ENCODE measurements at regions not wholly inside any gene's neighbourhood (a gene's known extent, or its start where the extent isn't known, plus 50 kb on each side); places are given as distances from the start of the nearest gene placed in this dataset.

GRCh38 chr2:153152036-153152435, 326.5 kb downstream of the RPRM start:
- H3K27ac ChIP-seq (ENCODE audit: low read depth in 2 of 2, low read length in 1 of 2), result no peak overlapping the region
- no peak overlapping the region for H3K4me3 ChIP-seq (ENCODE audit: low read depth in 2 of 2, low read length in 1 of 2)
- no peaks in the 10 kb centered on the region for H3F3A ChIP-seq (replicated peaks; ENCODE audit: insufficient read depth)
- no peak overlapping the region for H2AFZ ChIP-seq (ENCODE audit: low read depth)
- 32% methylated on average over 2 of the region's 2 CpGs for WGBS (ENCODE audit: low lambda C conversion rate)
- H3K9me2 ChIP-seq, result no peaks in the 10 kb centered on the region
- H4K20me1 ChIP-seq (ENCODE audit: insufficient read depth), result no peaks in the 10 kb centered on the region
- ChIA-PET CTCF (no interaction called here), POLR2A (no interaction called here)
- H3K9me3 ChIP-seq, result no peaks in the 10 kb centered on the region
- DNase-seq, result no peak
- H3K4me1 ChIP-seq (ENCODE audit: control insufficient read depth in 1 of 2, insufficient read depth in 2 of 2, low read depth in 1 of 2, low read length in 1 of 2), result no peaks in the 10 kb centered on the region
- no peaks in the 10 kb centered on the region; the same call in 1 of the 2 replicates for H3K27me3 ChIP-seq (ENCODE audit: insufficient read depth)
- TF ChIP-seq GATA2 (CRISPR knock-in tag; IDR thresholded peaks at IDR 0.05), result no peak
- TF ChIP-seq POLR2AphosphoS5 (IDR thresholded peaks at IDR 0.05; ENCODE audit: low read depth, low read length), result no peak
- TF ChIP-seq TEAD4 (IDR thresholded peaks at IDR 0.05; ENCODE audit: borderline replicate concordance, insufficient read depth), result no peak
- TF ChIP-seq RXRA (IDR thresholded peaks at IDR 0.05; ENCODE audit: borderline replicate concordance, low read depth), result no peak
- TF ChIP-seq RAD21 (IDR thresholded peaks at IDR 0.05; ENCODE audit: low read length), result no peak
- TF ChIP-seq RFX5 (IDR thresholded peaks at IDR 0.05; ENCODE audit: low read length), result no peak
- no peak for TF ChIP-seq NFIC (IDR thresholded peaks at IDR 0.05; ENCODE audit: borderline replicate concordance)
- no peak for TF ChIP-seq JUND (IDR thresholded peaks at IDR 0.05)
- TF ChIP-seq YY1 (IDR thresholded peaks at IDR 0.05; ENCODE audit: low read depth), result no peak
- no peak for TF ChIP-seq FOSL2 (IDR thresholded peaks at IDR 0.05; ENCODE audit: borderline replicate concordance, low read depth)
- TF ChIP-seq NRF1 (IDR thresholded peaks at IDR 0.05; ENCODE audit: low read depth, low read length), result no peak
- TF ChIP-seq CHD2 (IDR thresholded peaks at IDR 0.05; ENCODE audit: low read length, partially characterized antibody), result no peak
- TF ChIP-seq SMC3 (IDR thresholded peaks at IDR 0.05; ENCODE audit: low read depth, low read length), result no peak
- no peak for TF ChIP-seq GABPA (IDR thresholded peaks at IDR 0.05; ENCODE audit: low read depth)
- no peak for TF ChIP-seq RCOR1 (IDR thresholded peaks at IDR 0.05; ENCODE audit: low read length)
- TF ChIP-seq, protein P1, sequence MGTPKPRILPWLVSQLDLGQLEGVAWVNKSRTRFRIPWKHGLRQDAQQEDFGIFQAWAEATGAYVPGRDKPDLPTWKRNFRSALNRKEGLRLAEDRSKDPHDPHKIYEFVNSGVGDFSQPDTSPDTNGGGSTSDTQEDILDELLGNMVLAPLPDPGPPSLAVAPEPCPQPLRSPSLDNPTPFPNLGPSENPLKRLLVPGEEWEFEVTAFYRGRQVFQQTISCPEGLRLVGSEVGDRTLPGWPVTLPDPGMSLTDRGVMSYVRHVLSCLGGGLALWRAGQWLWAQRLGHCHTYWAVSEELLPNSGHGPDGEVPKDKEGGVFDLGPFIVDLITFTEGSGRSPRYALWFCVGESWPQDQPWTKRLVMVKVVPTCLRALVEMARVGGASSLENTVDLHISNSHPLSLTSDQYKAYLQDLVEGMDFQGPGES (IDR thresholded peaks at IDR 0.05; ENCODE audit: low read depth, low read length), result no peak
- TF ChIP-seq USF2 (IDR thresholded peaks at IDR 0.05; ENCODE audit: borderline replicate concordance, low read depth, low read length), result no peak
- no peak for TF ChIP-seq MXI1 (IDR thresholded peaks at IDR 0.05; ENCODE audit: low read depth, low read length)
- TF ChIP-seq TAF1 (IDR thresholded peaks at IDR 0.05; ENCODE audit: borderline replicate concordance, low read depth, low read length), result no peak
- no peak overlapping the region for H3K9ac ChIP-seq
- no peaks in the 10 kb centered on the region for H3K36me3 ChIP-seq (replicated peaks in 1 of 2; ENCODE audit: control insufficient read depth in 1 of 2, insufficient read depth in 2 of 2, low read length in 1 of 2)
- H3K79me2 ChIP-seq (ENCODE audit: insufficient read depth), result no peaks in the 10 kb centered on the region
- H3K4me2 ChIP-seq, result no peak overlapping the region

DNA sequence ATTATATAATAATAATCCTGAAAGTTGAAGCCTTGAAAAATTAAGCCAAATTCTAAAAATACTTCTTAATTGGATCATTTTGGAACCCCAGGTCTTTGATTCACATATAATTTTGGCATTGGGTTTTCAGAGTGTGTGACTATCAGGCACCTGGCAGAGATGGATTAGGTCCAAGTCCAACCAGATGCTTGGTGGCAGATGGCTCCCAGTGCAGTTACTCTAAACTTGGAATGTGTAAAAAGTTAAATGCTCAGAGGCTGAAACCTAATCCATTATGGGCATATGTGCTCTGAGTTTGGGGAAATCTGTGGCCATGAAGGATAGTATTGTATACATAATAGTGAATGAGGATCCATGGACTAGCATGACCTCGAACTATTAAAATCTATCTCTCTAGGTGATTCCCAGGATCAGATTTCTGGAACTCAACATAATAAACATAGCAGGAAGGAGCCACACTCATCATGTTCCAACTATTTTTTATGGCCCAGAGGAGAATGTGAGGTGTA, 333.0 kb downstream of the RPRM start:
- CTCF ChIA-PET, result no interaction called here
- no peak overlapping the region for H3K9ac ChIP-seq
- no peaks in the 10 kb centered on the region; the same call in 1 of the 2 replicates for H3K27me3 ChIP-seq (ENCODE audit: insufficient read depth)
- no peaks in the 10 kb centered on the region for H3K9me3 ChIP-seq
- H3F3A ChIP-seq (replicated peaks; ENCODE audit: insufficient read depth), result no peaks in the 10 kb centered on the region
- H2AFZ ChIP-seq (ENCODE audit: low read depth), result no peak overlapping the region
- H3K4me1 ChIP-seq (ENCODE audit: control insufficient read depth in 1 of 2, insufficient read depth in 2 of 2, low read depth in 1 of 2, low read length in 1 of 2), result no peaks in the 10 kb centered on the region
- H3K4me3 ChIP-seq (ENCODE audit: low read depth in 2 of 2, low read length in 1 of 2), result no peak overlapping the region
- WGBS (ENCODE audit: low lambda C conversion rate), result 0% methylated on average over 1 of the region's 1 CpG
- H3K9me2 ChIP-seq, result no peaks in the 10 kb centered on the region
- no peak for DNase-seq
- no peaks in the 10 kb centered on the region for H3K79me2 ChIP-seq (ENCODE audit: insufficient read depth)
- H3K27ac ChIP-seq (ENCODE audit: low read depth in 2 of 2, low read length in 1 of 2), result no peak overlapping the region
- POLR2A ChIA-PET, result no interaction called here
- H4K20me1 ChIP-seq (ENCODE audit: insufficient read depth), result no peaks in the 10 kb centered on the region
- no peaks in the 10 kb centered on the region for H3K36me3 ChIP-seq (replicated peaks in 1 of 2; ENCODE audit: control insufficient read depth in 1 of 2, insufficient read depth in 2 of 2, low read length in 1 of 2)
- H3K4me2 ChIP-seq, result no peak overlapping the region
- TF ChIP-seq NFIC (IDR thresholded peaks at IDR 0.05; ENCODE audit: borderline replicate concordance), result no peak
- TF ChIP-seq, protein P2, sequence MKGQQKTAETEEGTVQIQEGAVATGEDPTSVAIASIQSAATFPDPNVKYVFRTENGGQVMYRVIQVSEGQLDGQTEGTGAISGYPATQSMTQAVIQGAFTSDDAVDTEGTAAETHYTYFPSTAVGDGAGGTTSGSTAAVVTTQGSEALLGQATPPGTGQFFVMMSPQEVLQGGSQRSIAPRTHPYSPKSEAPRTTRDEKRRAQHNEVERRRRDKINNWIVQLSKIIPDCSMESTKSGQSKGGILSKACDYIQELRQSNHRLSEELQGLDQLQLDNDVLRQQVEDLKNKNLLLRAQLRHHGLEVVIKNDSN (IDR thresholded peaks at IDR 0.05; ENCODE audit: borderline replicate concordance, low read depth), result no peak
- no peak for TF ChIP-seq FOXJ3 (CRISPR knock-in tag; IDR thresholded peaks at IDR 0.05)
- TF ChIP-seq TAF1 (IDR thresholded peaks at IDR 0.05; ENCODE audit: borderline replicate concordance, low read depth, low read length), result no peak
- no peak for TF ChIP-seq RXRA (IDR thresholded peaks at IDR 0.05; ENCODE audit: borderline replicate concordance, low read depth)
- no peak for TF ChIP-seq EZH2phosphoT487 (IDR thresholded peaks at IDR 0.05; ENCODE audit: borderline replicate concordance, low read depth)
- TF ChIP-seq, protein P1 (IDR thresholded peaks at IDR 0.05; ENCODE audit: low read depth, low read length), result no peak
